ENCODE measurements at regions not wholly inside any gene's neighbourhood (a gene's known extent, or its start where the extent isn't known, plus 50 kb on each side); places are given as distances from the start of the nearest gene placed in this dataset.

DNA sequence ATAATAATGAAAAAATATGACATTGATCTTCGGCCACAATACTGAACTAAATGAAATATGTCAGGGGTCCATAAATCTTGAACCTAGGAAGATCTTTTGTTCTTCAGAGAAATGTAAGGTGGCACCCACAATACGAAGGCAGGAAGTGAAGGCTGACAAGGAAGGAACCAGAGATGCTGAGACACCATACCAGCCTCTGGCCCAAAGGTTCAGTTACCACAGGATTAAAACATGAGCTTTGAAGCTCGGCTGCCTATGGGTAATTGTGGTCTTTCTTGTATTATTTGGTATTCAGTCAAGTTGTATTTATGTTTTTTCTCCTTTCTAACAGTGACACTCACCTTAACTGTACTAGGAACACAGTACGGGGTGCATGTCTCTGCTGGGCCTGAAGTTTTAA, 448.8 kb upstream of the SETBP1 start:
- no peak for ATAC-seq
- TF ChIP-seq POLR2A (IDR thresholded peaks at IDR 0.05) (no peak), EP300 (IDR thresholded peaks at IDR 0.05) (no peak), POLR2AphosphoS5 (IDR thresholded peaks at IDR 0.05) (no peak)
- TF ChIP-seq, protein P1, sequence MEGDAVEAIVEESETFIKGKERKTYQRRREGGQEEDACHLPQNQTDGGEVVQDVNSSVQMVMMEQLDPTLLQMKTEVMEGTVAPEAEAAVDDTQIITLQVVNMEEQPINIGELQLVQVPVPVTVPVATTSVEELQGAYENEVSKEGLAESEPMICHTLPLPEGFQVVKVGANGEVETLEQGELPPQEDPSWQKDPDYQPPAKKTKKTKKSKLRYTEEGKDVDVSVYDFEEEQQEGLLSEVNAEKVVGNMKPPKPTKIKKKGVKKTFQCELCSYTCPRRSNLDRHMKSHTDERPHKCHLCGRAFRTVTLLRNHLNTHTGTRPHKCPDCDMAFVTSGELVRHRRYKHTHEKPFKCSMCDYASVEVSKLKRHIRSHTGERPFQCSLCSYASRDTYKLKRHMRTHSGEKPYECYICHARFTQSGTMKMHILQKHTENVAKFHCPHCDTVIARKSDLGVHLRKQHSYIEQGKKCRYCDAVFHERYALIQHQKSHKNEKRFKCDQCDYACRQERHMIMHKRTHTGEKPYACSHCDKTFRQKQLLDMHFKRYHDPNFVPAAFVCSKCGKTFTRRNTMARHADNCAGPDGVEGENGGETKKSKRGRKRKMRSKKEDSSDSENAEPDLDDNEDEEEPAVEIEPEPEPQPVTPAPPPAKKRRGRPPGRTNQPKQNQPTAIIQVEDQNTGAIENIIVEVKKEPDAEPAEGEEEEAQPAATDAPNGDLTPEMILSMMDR (IDR thresholded peaks at IDR 0.05), result no peak
- Histone ChIP-seq H3K27me3 (no peaks in the 10 kb centered on the region), H3K4me3 (no peak overlapping the region), H3K9me3 (no peaks in the 10 kb centered on the region), H3K4me1 (peaks cover 0 to 22% (median 7%) of the 10 kb centered on the region in 3 donors), H3K27ac (no peak overlapping the region), H3K36me3 (no peaks in the 10 kb centered on the region)
- WGBS, 2 donors (ENCODE audit: low coverage in 1 of 2), result 95 to 100% methylated on average over 3 of the region's 4 CpGs

DNA sequence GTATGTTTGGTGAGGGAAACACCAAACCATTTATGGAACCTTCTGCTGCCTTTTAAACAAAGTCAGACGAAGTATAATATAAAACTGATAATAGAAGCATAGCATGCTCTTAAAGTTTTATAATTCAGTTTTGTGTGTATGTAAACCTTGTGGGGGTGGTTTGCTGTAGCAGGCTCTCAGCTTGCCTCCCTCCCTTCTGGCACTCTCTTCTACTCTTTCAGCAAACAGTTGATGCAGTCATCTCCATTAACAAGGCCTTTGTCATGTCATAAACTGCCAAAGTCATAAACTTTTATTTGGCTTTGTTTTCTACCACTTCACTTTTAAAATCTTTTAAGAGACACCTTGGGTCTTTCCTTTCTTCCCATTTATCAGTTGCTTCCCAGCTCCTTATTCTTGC, 448.2 kb upstream of the SETBP1 start:
- TF ChIP-seq, protein P1 (IDR thresholded peaks at IDR 0.05), result no peak
- TF ChIP-seq POLR2AphosphoS5 (IDR thresholded peaks at IDR 0.05) (no peak), POLR2A (IDR thresholded peaks at IDR 0.05) (no peak)
- no peak overlapping the region for H3K4me3 ChIP-seq
- H3K4me1 ChIP-seq, result peaks cover 0 to 22% (median 7%) of the 10 kb centered on the region in 3 donors
- 46 to 62% methylated on average over 1 of the region's 1 CpG for WGBS, 2 donors (ENCODE audit: low coverage in 1 of 2)
- no peaks in the 10 kb centered on the region for H3K9me3 ChIP-seq
- H3K27me3 ChIP-seq, result no peaks in the 10 kb centered on the region
- no peak overlapping the region for H3K27ac ChIP-seq
- ATAC-seq, result no peak
- no peaks in the 10 kb centered on the region for H3K36me3 ChIP-seq

- no peak for ATAC-seq
- Histone ChIP-seq H3K27me3 (no peaks in the 10 kb centered on the region), H3K36me3 (no peaks in the 10 kb centered on the region), H3K9me3 (no peaks in the 10 kb centered on the region), H3K27ac (no peak overlapping the region), H3K4me1 (no peaks in the 10 kb centered on the region), H3K4me3 (no peak overlapping the region)
- no peak for TF ChIP-seq EP300 (IDR thresholded peaks at IDR 0.05)
- TF ChIP-seq POLR2AphosphoS5 (IDR thresholded peaks at IDR 0.05), result no peak
- no peak for TF ChIP-seq POLR2A (IDR thresholded peaks at IDR 0.05)
- TF ChIP-seq, protein P1 (IDR thresholded peaks at IDR 0.05), result no peak
- WGBS, 2 donors (ENCODE audit: low coverage in 1 of 2), result 64 to 65% methylated on average over 2 of the region's 2 CpGs
Measured at GRCh38 chr18:44238454-44238853, 442.2 kb upstream of the SETBP1 start.

- H3K36me3 ChIP-seq, result no peaks in the 10 kb centered on the region
- ATAC-seq, result no peak
- H3K27me3 ChIP-seq, result no peaks in the 10 kb centered on the region
- H3K4me1 ChIP-seq, result no peaks in the 10 kb centered on the region
- WGBS, 2 donors (ENCODE audit: low coverage in 1 of 2), result 80 to 87% methylated on average over 1 of the region's 1 CpG
- H3K27ac ChIP-seq, result no peak overlapping the region
- TF ChIP-seq POLR2AphosphoS5 (IDR thresholded peaks at IDR 0.05) (no peak), POLR2A (IDR thresholded peaks at IDR 0.05) (no peak), EP300 (IDR thresholded peaks at IDR 0.05) (no peak)
- TF ChIP-seq, protein P1 (IDR thresholded peaks at IDR 0.05), result no peak
- H3K4me3 ChIP-seq, result no peak overlapping the region
- H3K9me3 ChIP-seq, result no peaks in the 10 kb centered on the region
Measured at GRCh38 chr18:44238911-44239310, 441.8 kb upstream of the SETBP1 start.

DNA sequence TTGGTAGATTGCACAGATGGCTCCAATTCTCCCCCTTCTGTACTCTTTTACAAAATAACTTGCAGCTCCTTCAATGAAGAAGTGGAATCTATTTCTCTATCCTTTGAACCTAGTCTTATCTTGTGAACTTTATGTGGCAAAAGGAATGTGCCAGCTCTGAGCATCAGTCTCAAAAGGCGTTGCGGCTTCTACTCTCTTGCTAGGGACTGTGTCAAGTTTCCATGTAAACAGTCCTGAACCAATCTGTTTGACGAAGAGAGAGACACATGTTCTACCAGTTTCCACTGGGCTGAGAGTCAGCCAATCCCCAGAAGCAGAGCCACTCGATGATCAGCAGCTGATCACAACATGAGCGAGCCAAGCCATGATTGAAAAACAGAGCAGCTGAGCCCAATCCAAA, 439.7 kb upstream of the SETBP1 start:
- no peak for ATAC-seq
- no peaks in the 10 kb centered on the region for H3K36me3 ChIP-seq
- no peaks in the 10 kb centered on the region for H3K27me3 ChIP-seq
- H3K4me1 ChIP-seq, result no peaks in the 10 kb centered on the region
- no peaks in the 10 kb centered on the region for H3K9me3 ChIP-seq
- H3K4me3 ChIP-seq, result no peak overlapping the region
- H3K27ac ChIP-seq, result no peak overlapping the region
- TF ChIP-seq POLR2AphosphoS5 (IDR thresholded peaks at IDR 0.05) (no peak), EP300 (IDR thresholded peaks at IDR 0.05) (no peak)
- 86 to 90% methylated on average over 4 to 5 of the region's 5 CpGs for WGBS, 2 donors (ENCODE audit: low coverage in 1 of 2)

All from gastroesophageal sphincter (tissue), 4 donors.